ENCODE measurements at regions not wholly inside any gene's neighbourhood (a gene's known extent, or its start where the extent isn't known, plus 50 kb on each side); places are given as distances from the start of the nearest gene placed in this dataset.

DNA sequence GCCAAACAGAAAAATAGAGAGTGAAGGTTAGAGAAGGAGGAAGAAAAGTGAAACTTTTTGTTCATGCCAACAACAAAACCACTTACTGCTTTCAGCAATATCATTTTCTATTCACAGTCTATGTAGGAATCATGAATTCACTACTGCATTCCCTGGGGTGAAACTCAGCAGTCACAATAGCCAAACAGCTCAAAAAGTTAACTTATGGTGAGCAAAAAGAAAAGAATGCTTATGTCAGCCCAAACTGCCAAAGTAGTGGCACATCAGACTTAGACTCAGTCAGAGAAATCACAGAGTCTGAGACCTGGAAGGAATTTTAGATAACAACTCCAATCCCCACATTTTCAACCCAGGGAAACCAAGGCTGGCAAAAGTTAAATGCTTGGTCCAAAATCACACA is 238.7 kb upstream of the TMCO5A start:
- Histone ChIP-seq H3K36me3 (ENCODE audit: insufficient read depth) (no peaks in the 10 kb centered on the region), H3K79me2 (ENCODE audit: insufficient read depth, low read depth) (no peaks in the 10 kb centered on the region), H4K20me1 (ENCODE audit: insufficient read depth) (no peaks in the 10 kb centered on the region), H3K9ac (no peak overlapping the region), H3K4me3 (IDR thresholded peaks at IDR 0.05; ENCODE audit: insufficient read depth, low read depth, low read length) (no peak overlapping the region), H3K4me1 (ENCODE audit: low read depth, poor library complexity, severe bottlenecking) (peaks cover 4% of the 10 kb centered on the region), H3K27me3 (ENCODE audit: insufficient read depth, low read depth) (no peaks in the 10 kb centered on the region), H3K4me2 (no peak overlapping the region), H3K27ac (no peak overlapping the region), H2AFZ (ENCODE audit: low read depth) (no peak overlapping the region)
- TF ChIP-seq, protein P1, sequence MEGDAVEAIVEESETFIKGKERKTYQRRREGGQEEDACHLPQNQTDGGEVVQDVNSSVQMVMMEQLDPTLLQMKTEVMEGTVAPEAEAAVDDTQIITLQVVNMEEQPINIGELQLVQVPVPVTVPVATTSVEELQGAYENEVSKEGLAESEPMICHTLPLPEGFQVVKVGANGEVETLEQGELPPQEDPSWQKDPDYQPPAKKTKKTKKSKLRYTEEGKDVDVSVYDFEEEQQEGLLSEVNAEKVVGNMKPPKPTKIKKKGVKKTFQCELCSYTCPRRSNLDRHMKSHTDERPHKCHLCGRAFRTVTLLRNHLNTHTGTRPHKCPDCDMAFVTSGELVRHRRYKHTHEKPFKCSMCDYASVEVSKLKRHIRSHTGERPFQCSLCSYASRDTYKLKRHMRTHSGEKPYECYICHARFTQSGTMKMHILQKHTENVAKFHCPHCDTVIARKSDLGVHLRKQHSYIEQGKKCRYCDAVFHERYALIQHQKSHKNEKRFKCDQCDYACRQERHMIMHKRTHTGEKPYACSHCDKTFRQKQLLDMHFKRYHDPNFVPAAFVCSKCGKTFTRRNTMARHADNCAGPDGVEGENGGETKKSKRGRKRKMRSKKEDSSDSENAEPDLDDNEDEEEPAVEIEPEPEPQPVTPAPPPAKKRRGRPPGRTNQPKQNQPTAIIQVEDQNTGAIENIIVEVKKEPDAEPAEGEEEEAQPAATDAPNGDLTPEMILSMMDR (conservative IDR thresholded peaks at IDR 0.05; ENCODE audit: low read depth, low read length): no peak

DNA sequence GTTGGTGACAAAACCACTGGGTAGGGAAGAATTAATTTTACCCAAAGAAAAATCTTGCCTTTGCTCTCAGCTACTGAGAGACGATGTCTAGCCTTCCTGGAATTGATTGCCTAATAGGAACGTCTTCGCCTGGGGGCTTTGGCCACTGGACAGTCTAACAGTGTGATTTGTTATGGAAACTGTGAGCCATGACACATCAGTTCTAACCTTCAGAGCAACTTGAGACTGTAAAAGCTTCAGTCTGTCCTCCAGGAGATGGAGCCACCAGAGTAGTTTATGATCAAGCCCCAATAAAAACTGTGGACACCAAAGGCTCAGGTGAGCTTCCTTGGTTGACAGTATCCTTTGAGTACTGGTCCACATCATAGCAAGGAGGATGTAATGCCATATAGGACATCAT is 235.8 kb upstream of the TMCO5A start:
- H3K9ac ChIP-seq: no peak overlapping the region
- H3K4me1 ChIP-seq (ENCODE audit: low read depth, poor library complexity, severe bottlenecking): peaks cover 12% of the 10 kb centered on the region
- no peaks in the 10 kb centered on the region for H3K27me3 ChIP-seq (ENCODE audit: insufficient read depth, low read depth)
- H3K27ac ChIP-seq: no peak overlapping the region
- no peaks in the 10 kb centered on the region for H4K20me1 ChIP-seq (ENCODE audit: insufficient read depth)
- TF ChIP-seq, protein P1 (conservative IDR thresholded peaks at IDR 0.05; ENCODE audit: low read depth, low read length): no peak
- H3K36me3 ChIP-seq (ENCODE audit: insufficient read depth): no peaks in the 10 kb centered on the region
- H3K79me2 ChIP-seq (ENCODE audit: insufficient read depth, low read depth): no peaks in the 10 kb centered on the region
- H3K4me2 ChIP-seq: no peak overlapping the region
- no peak overlapping the region for H3K4me3 ChIP-seq (IDR thresholded peaks at IDR 0.05; ENCODE audit: insufficient read depth, low read depth, low read length)
- H2AFZ ChIP-seq (ENCODE audit: low read depth): no peak overlapping the region

DNA sequence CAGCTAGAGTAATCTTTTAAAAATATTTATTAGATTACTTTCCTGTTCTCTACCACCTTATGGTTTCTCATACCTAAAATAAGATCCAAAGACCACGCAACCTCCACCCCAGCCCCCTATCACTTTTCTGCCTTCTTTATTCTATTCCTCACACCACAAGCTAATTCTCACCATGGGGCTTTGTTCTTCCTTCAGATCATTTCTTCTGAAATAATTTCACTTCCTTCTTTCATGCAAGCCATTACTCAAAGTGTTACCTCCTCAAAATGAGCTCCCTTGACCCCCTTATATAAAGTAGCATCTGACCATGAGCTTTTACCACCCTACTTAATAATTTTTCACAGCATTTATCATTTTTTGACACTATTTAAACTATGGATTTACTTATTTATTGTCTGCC is 233.2 kb upstream of the TMCO5A start:
- Histone ChIP-seq H3K4me3 (IDR thresholded peaks at IDR 0.05; ENCODE audit: insufficient read depth, low read depth, low read length) (no peak overlapping the region), H3K79me2 (ENCODE audit: insufficient read depth, low read depth) (no peaks in the 10 kb centered on the region), H3K4me2 (no peak overlapping the region), H3K27ac (no peak overlapping the region), H3K9ac (no peak overlapping the region), H4K20me1 (ENCODE audit: insufficient read depth) (no peaks in the 10 kb centered on the region), H3K36me3 (ENCODE audit: insufficient read depth) (no peaks in the 10 kb centered on the region), H3K4me1 (ENCODE audit: low read depth, poor library complexity, severe bottlenecking) (peaks cover 23% of the 10 kb centered on the region), H3K27me3 (ENCODE audit: insufficient read depth, low read depth) (no peaks in the 10 kb centered on the region), H2AFZ (ENCODE audit: low read depth) (no peak overlapping the region)
- TF ChIP-seq, protein P1 (conservative IDR thresholded peaks at IDR 0.05; ENCODE audit: low read depth, low read length): no peak

DNA sequence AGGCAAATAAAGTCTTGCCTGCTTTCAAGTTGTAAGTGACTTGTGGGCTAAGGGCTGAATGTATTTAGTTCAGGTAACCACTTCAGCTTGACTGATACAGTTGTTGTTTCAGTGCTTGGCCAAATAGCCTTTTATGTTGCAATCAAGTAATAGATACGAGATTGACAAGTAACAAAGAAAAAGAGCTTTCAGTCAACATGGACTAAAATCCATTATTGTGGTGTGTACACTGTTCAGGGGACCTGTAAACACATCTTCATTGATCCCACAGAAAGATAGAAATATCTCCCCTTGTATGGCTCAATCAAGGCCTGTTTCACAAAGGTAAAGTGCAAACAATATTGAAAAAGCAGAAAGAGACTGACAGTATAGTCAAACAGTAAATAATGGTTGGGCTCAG is 224.8 kb upstream of the TMCO5A start:
- H4K20me1 ChIP-seq (ENCODE audit: insufficient read depth): no peaks in the 10 kb centered on the region
- no peaks in the 10 kb centered on the region for H3K36me3 ChIP-seq (ENCODE audit: insufficient read depth)
- H2AFZ ChIP-seq (ENCODE audit: low read depth): no peak overlapping the region

More for the DNA sequence above, 224.8 kb upstream of the TMCO5A start:
- Histone ChIP-seq H3K4me3 (IDR thresholded peaks at IDR 0.05; ENCODE audit: insufficient read depth, low read depth, low read length) (no peak overlapping the region), H3K79me2 (ENCODE audit: insufficient read depth, low read depth) (no peaks in the 10 kb centered on the region), H3K9ac (no peak overlapping the region), H3K4me2 (no peak overlapping the region), H3K27me3 (ENCODE audit: insufficient read depth, low read depth) (no peaks in the 10 kb centered on the region), H3K27ac (no peak overlapping the region), H3K4me1 (ENCODE audit: low read depth, poor library complexity, severe bottlenecking) (peaks cover 5% of the 10 kb centered on the region)
- TF ChIP-seq, protein P1 (conservative IDR thresholded peaks at IDR 0.05; ENCODE audit: low read depth, low read length): no peak

All from KMS-11 (cell line).